ENCODE measurements at regions not wholly inside any gene's neighbourhood (a gene's known extent, or its start where the extent isn't known, plus 50 kb on each side); places are given as distances from the start of the nearest gene placed in this dataset.
"Not testable (repeated sequence)": the region's sequence is repeated elsewhere in the genome, so short reads cannot be mapped to it uniquely, and the experiment has no call there.

DNA sequence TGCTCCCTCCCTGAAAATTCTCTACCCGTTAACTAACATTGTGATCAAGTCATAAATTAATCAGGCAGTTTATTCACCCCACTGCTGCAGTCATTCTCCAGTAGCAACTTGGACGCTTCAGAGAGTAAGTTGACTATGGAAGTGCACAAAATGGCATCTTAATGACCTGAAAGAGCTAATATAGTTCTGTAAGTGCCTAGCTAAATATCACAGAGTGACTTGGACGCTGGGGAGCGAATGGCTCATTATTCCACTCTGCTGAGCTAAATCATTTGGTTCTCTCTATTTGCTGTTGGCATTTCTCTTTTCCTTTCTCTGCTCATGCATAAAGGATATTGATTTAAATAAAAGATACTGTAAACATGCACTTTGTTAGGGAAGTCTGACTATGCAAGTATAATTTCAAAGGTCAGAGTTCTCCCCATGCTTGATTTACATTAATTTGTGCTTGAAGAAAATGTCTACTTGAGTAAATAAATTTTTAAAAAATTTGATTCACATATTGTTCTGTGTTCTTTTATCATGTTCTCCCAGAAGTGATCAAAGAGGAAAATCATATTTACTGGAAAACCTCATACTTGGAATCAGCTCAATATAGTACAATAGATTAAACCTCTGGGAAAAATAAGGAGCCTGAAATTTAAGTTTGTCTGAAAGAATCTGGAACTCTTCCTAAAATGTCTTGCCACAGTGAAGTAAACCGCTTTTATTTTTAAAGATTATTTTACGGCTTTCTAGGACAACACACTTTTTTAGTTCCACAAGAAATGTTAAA lies 169.5 kb upstream of the HAPLN1 start:
- DNase-seq: no peak

GRCh38 chr5:83877911-83878706 lies 157.5 kb upstream of the HAPLN1 start:
- no peak for DNase-seq

- DNase-seq: no peak
These were observed 151.1 kb upstream of the HAPLN1 start for GRCh38 chr5:83871533-83872395.

DNA sequence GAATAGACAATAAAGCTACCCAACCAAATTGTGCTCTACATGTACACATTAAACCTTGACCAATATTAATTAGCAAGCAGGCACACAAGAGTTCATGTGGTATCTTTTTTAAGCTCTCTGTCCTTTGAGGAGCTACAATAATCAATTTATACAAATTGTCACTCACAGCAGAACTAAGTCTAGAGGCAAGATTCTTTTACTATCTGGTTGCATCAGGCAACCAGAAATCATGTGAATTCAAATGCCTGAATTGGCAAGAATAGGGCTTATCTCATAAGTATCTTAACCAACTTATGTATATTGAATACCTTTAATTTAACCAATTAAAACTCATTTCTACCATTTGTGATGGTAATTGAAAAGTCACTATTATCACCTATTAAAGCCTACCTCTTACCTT lies 145.5 kb upstream of the HAPLN1 start:
- no peak for DNase-seq

DNA sequence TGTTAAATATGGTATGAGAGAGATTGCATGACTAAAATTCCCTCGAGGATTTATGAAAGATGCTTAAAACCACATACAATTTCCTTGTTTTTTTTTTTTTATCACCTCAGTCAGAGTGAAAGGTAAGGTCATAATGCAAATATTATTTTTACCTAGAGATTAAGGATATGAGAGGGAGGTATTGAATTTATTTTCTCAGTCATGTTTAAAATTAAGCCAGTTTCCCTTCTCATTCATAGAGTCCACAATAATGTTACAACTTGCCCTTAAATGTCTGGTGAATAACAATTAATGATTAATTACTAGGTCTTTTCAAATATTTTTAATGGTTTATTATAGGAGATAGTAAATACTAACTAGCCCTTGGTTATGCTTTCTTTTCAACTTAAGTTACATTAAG lies 144.9 kb upstream of the HAPLN1 start:
- DNase-seq: no peak

- DNase-seq: no peak
These were observed 144.0 kb upstream of the HAPLN1 start for GRCh38 chr5:83864652-83865051.

DNA sequence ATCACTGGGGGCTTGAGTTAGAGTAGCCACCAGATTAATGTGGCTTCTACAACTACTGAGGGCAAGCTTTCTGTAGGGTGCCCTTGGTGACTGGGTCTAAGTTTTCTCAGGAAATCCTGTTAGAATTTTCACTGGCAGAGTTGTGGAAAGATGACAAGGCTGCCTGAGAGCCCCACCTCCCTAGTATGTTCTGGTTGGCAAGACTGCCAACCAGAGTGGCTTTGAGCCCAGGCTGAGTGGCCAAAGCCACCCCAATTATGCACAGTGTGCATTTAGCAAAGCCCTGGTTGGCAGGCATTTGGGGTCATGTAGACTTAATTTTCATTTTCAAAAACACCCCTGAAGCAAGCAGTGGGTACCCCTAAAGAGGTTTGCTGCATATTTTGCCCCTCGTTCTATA lies 136.7 kb upstream of the HAPLN1 start:
- no peak for DNase-seq

- no peak for DNase-seq
These were observed 136.2 kb upstream of the HAPLN1 start for GRCh38 chr5:83856881-83857280.

- DNase-seq: not testable (repeated sequence)
These were observed 129.8 kb upstream of the HAPLN1 start for GRCh38 chr5:83850412-83850811.

DNA sequence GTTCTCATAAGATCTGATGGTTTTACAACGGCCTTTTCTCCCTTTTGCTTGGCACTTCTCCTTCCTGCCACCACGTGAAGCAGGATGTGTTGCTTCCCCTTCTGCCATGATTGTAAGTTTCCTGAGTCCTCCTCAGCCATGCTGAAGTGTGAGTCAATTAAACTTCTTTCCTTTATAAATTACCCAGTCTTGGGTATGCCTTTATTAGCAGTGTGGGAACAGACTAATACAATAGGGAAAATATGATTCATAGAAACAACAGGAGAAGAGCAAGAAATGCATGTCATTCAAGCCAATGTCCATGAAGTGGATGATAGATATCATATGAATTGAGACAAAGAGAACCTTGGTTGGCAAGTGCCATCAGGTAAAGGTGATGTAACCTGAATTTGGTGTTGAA lies 128.3 kb upstream of the HAPLN1 start:
- DNase-seq: no peak

- DNase-seq: peak; percentile 14
These were observed 126.1 kb upstream of the HAPLN1 start for GRCh38 chr5:83846624-83847350.

- peak; percentile 90 for DNase-seq
These were observed 123.9 kb upstream of the HAPLN1 start for GRCh38 chr5:83844449-83845068.

- no peak for DNase-seq
These were observed 119.1 kb upstream of the HAPLN1 start for GRCh38 chr5:83839788-83840187.

- DNase-seq: no peak
These were observed 118.6 kb upstream of the HAPLN1 start for GRCh38 chr5:83839256-83839655.

GRCh38 chr5:83837265-83837907 lies 116.7 kb upstream of the HAPLN1 start:
- no peak for DNase-seq

GRCh38 chr5:83834306-83834705 lies 113.7 kb upstream of the HAPLN1 start:
- no peak for DNase-seq

GRCh38 chr5:83831834-83832233 lies 111.2 kb upstream of the HAPLN1 start:
- no peak for DNase-seq

DNA sequence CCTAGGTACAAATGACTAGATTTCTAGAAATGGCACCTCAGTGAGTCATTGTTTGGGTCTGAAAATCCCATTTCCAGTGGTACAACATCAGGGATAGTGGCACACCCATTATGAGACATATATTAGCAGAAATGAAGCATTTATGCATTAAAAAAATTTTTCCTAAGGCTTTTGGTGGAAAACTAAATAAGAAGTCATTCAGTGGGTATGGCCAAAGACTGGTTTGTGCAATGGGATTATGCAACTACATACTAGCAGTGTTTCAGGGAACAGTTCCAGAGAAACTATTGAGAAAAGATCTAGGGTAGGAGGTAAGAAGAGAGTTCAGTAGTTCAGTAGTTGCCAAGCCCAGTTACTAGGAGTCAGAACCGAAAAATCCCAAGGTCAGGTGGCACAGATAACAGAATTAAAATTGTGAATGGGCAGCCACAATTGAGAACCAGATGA lies 106.5 kb upstream of the HAPLN1 start:
- peak; percentile 96 for DNase-seq

- no peak for DNase-seq
These were observed 96.9 kb upstream of the HAPLN1 start for GRCh38 chr5:83817591-83817990.

DNA sequence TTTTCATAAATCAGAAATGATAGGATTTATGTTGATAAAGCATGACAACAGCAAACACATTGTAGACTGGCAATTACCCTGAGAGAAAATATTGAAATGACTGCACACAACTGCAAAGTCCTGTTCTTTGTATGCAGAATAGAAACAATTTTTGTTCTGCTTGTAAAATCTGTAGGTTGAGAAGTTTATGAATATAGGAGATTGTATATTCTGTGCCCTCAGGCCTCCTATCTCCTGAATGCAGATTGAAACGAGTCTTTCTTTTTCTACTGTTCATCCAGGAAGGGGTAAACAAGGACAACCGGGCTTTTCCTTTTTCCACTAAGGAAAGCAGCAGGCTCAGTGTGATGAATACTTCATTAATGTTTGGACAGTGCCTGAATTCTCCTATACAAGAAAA lies 95.0 kb upstream of the HAPLN1 start:
- DNase-seq: no peak

GRCh38 chr5:83810511-83810910 lies 89.9 kb upstream of the HAPLN1 start:
- no peak for DNase-seq

DNA sequence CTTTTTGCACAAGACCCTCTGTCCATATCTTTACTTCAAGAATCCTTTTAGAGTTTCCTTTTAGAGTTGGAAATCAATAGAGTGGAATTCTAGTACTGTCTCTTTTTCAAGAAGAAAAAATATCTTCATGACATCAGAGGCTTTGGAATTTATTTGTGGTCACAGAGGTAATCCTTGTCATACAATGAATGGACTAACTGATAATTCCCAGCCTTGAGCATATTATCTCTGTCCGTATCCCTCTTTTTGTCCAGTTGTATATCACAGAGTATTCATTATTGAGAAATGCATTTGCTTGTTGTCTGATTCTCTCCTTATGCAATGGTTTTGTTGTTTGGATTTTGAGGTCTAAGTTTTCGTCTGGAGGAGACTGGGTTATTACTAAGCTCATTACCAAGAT lies 82.0 kb upstream of the HAPLN1 start:
- peak; percentile 28 for DNase-seq
